SK-N-SH (cell line): ENCODE measurements at regions not wholly inside any gene's neighbourhood (a gene's known extent, or its start where the extent isn't known, plus 50 kb on each side); places are given as distances from the start of the nearest gene placed in this dataset.

Source experiments
- CTCF ChIA-PET: fragments of 300-600, 350-600 bp; formaldehyde crosslinking; extraction: SDS; loops from one replicate; lab custom pipeline; 2021; lab: Yijun Ruan, JAX
- POLR2A ChIA-PET: fragments of 350-600 bp; sonication (Branson Sonifier 250); formaldehyde crosslinking; extraction: SDS; loops from one replicate; lab custom pipeline; 2020; ENCODE audit warnings: antibody characterized with exemption, inconsistent platforms; lab: Yijun Ruan, JAX
- DNase-seq: peaks from one replicate; pipeline ENCODE4 v3.0.0; 2012
- H2AFZ ChIP-seq: fragments of 200-600 bp; sonication (generic); 2 replicates; pipeline ENCODE4 v1.8.1; 2016; ENCODE audit warnings: antibody characterized with exemption, mild to moderate bottlenecking, low read depth
- H3F3A ChIP-seq: fragments of 200-600 bp; sonication (generic); replicated peaks from 2 replicates; pipeline ENCODE3; 2016; ENCODE audit warnings: antibody characterized with exemption, mild to moderate bottlenecking; ENCODE audit not compliant: insufficient read depth
- H3K27ac ChIP-seq, 2 experiments: fragments of 200-500 bp in 1 of 2; fragments of 200-600 bp in 1 of 2; sonication (Bioruptor generic) in 1 of 2; sonication (generic), shearing (Covaris generic) in 1 of 2; 2 replicates each; pipeline versions ENCODE4 v1.5.1 to v1.6.1; 2014 to 2016; ENCODE audit warnings: low read depth in 2 of 2, inconsistent platforms in 1 of 2, low read length in 1 of 2, mild to moderate bottlenecking in 1 of 2, mixed read lengths in 1 of 2
- H3K27me3 ChIP-seq: fragments of 200-600 bp; sonication (generic), shearing (Covaris generic); 2 replicates; pipeline ENCODE4 v1.6.1; 2016; ENCODE audit warnings: mixed run types; ENCODE audit not compliant: insufficient read depth
- H3K36me3 ChIP-seq, 2 experiments: fragments of 200-500 bp in 1 of 2; fragments of 200-600 bp in 1 of 2; sonication (Bioruptor generic) in 1 of 2; sonication (generic) in 1 of 2; replicated peaks in 1 of 2; 2 replicates each; pipeline versions ENCODE3 to v1.5.1; 2014 to 2016; ENCODE audit warnings: low read length in 1 of 2, mild to moderate bottlenecking in 1 of 2; ENCODE audit not compliant: insufficient read depth in 2 of 2, control insufficient read depth in 1 of 2
- H3K4me1 ChIP-seq, 2 experiments: fragments of 200-500 bp in 1 of 2; fragments of 200-600 bp in 1 of 2; sonication (Bioruptor generic) in 1 of 2; sonication (generic), shearing (Covaris generic) in 1 of 2; 2 replicates each; pipeline versions ENCODE4 v1.5.1 to v1.6.1; 2014 to 2016; ENCODE audit warnings: low read depth in 1 of 2, low read length in 1 of 2, mixed run types in 1 of 2; ENCODE audit not compliant: insufficient read depth in 2 of 2, control insufficient read depth in 1 of 2
- H3K4me2 ChIP-seq: fragments of 200-600 bp; sonication (generic), shearing (Covaris generic); 2 replicates; pipeline ENCODE4 v1.6.1; 2017; ENCODE audit warnings: mixed run types
- H3K4me3 ChIP-seq, 2 experiments: fragments of 200-500 bp in 1 of 2; fragments of 200-600 bp in 1 of 2; sonication (Bioruptor generic) in 1 of 2; sonication (generic), shearing (Covaris generic) in 1 of 2; 2 replicates each; pipeline versions ENCODE4 v1.5.1 to v1.8.1; 2014 to 2016; ENCODE audit warnings: low read depth in 2 of 2, inconsistent platforms in 1 of 2, low read length in 1 of 2, mild to moderate bottlenecking in 1 of 2, mixed read lengths in 1 of 2, moderate library complexity in 1 of 2
- H3K79me2 ChIP-seq: fragments of 200-600 bp; sonication (generic); 2 replicates; pipeline ENCODE4 v1.8.1; 2017; ENCODE audit warnings: mild to moderate bottlenecking; ENCODE audit not compliant: insufficient read depth
- H3K9ac ChIP-seq: fragments of 200-600 bp; sonication (generic); 2 replicates; pipeline ENCODE4 v1.6.1; 2017; ENCODE audit warnings: mixed run types
- H3K9me2 ChIP-seq: fragments of 200-600 bp; sonication (generic); 2 replicates; pipeline ENCODE4 v1.6.1; 2017; ENCODE audit warnings: mixed run types
- H3K9me3 ChIP-seq: fragments of 200-600 bp; sonication (generic); 2 replicates; pipeline ENCODE4 v1.6.1; 2017; ENCODE audit warnings: mixed run types, mild to moderate bottlenecking, moderate library complexity
- H4K20me1 ChIP-seq: fragments of 200-600 bp; sonication (generic); 2 replicates; pipeline ENCODE4 v1.6.1; 2017; ENCODE audit warnings: mild to moderate bottlenecking, mixed run types; ENCODE audit not compliant: insufficient read depth
- CHD2 ChIP-seq: fragments of 150-350 bp; IDR thresholded peaks from 2 replicates; pipeline ENCODE4 v1.6.1; 2018; ENCODE audit warnings: low read length; ENCODE audit not compliant: partially characterized antibody
- EZH2phosphoT487 ChIP-seq: fragments of 200-600 bp; sonication (generic); IDR thresholded peaks from 2 replicates; pipeline ENCODE4 v1.6.1; 2017; ENCODE audit warnings: low read depth, mixed run types, mild to moderate bottlenecking, antibody characterized with exemption, moderate library complexity, borderline replicate concordance
- GABPA ChIP-seq: IDR thresholded peaks from 2 replicates; pipeline ENCODE4 v1.4.0; 2012; ENCODE audit warnings: low read depth, mild to moderate bottlenecking
- GATA2 ChIP-seq: sonication (generic); formaldehyde crosslinking; IDR thresholded peaks from 2 replicates; pipeline ENCODE4 v1.5.0; 2020; ENCODE audit warnings: mild to moderate bottlenecking, missing genetic modification reagents
- IRF3 ChIP-seq: fragments of 150-350 bp; IDR thresholded peaks from 2 replicates; pipeline ENCODE4 v1.6.1; 2016; ENCODE audit warnings: mild to moderate bottlenecking, low read depth, low read length
- JUND ChIP-seq: IDR thresholded peaks from 2 replicates; pipeline ENCODE4 v1.4.0; 2012
- RAD21 ChIP-seq: IDR thresholded peaks from 2 replicates; pipeline ENCODE4 v1.6.1; 2012; ENCODE audit warnings: mild to moderate bottlenecking, low read length
- REST ChIP-seq: IDR thresholded peaks from 2 replicates; pipeline ENCODE4 v1.6.1; 2012; ENCODE audit warnings: mild to moderate bottlenecking, low read depth, low read length, moderate library complexity
- RXRA ChIP-seq: IDR thresholded peaks from 2 replicates; pipeline ENCODE4 v1.4.0; 2012; ENCODE audit warnings: low read depth, mild to moderate bottlenecking, borderline replicate concordance
- SMC3 ChIP-seq: IDR thresholded peaks from 2 replicates; pipeline ENCODE4 v1.6.1; 2012; ENCODE audit warnings: low read depth, low read length, improper control_type of control experiment
- TEAD4 ChIP-seq: IDR thresholded peaks from 2 replicates; pipeline ENCODE4 v1.4.0; 2012; ENCODE audit warnings: mild to moderate bottlenecking, borderline replicate concordance; ENCODE audit not compliant: insufficient read depth
- USF1 ChIP-seq: IDR thresholded peaks from 2 replicates; pipeline ENCODE4 v1.4.0; 2012; ENCODE audit warnings: low read depth, borderline replicate concordance
- USF2 ChIP-seq: fragments of 150-350 bp; IDR thresholded peaks from 2 replicates; pipeline ENCODE4 v1.6.1; 2017; ENCODE audit warnings: antibody characterized with exemption, low read length, low read depth, borderline replicate concordance
- WGBS: methylation state at CpG from one replicate; pipeline ENCODE4 v1.1.6; 2017; ENCODE audit warnings: low lambda C conversion rate; 5-methylcytosine and 5-hydroxymethylcytosine counted together

- no peak overlapping the region for H3K27ac ChIP-seq
- no peak for DNase-seq
- CTCF ChIA-PET, result no interaction called here
- no peaks in the 10 kb centered on the region for H3F3A ChIP-seq
- H4K20me1 ChIP-seq, result no peaks in the 10 kb centered on the region
- H3K27me3 ChIP-seq, result no peaks in the 10 kb centered on the region
- no peak overlapping the region for H3K4me2 ChIP-seq
- H3K9me3 ChIP-seq, result no peaks in the 10 kb centered on the region
- H2AFZ ChIP-seq, result no peak overlapping the region
- H3K36me3 ChIP-seq, result no peaks in the 10 kb centered on the region
- POLR2A ChIA-PET, result no interaction called here
- H3K4me1 ChIP-seq, result no peaks in the 10 kb centered on the region
- TF ChIP-seq USF1 (no peak), USF2 (no peak), GABPA (no peak), IRF3 (no peak), RAD21 (no peak), CHD2 (no peak), RXRA (no peak), JUND (no peak), REST (no peak), GATA2 (CRISPR knock-in tag) (no peak), TEAD4 (no peak), SMC3 (no peak), EZH2phosphoT487 (no peak)
- no peaks in the 10 kb centered on the region for H3K9me2 ChIP-seq
- no peaks in the 10 kb centered on the region for H3K79me2 ChIP-seq
- 19% methylated on average over 2 of the region's 2 CpGs for WGBS
- H3K9ac ChIP-seq, result no peak overlapping the region
- no peak overlapping the region for H3K4me3 ChIP-seq
Measured at GRCh38 chrX:7641141-7641540, 201.8 kb upstream of the VCX start.
